ENCODE measurements at regions not wholly inside any gene's neighbourhood (a gene's known extent, or its start where the extent isn't known, plus 50 kb on each side); places are given as distances from the start of the nearest gene placed in this dataset.

- DNase-seq (ENCODE audit: low read depth, low spot score) (no peak), ATAC-seq (no peak)
- no peaks in the 10 kb centered on the region for H3K9me3 ChIP-seq (ENCODE audit: control insufficient read depth, insufficient read depth, low read depth, low read length)
- no peaks in the 10 kb centered on the region for H3K27me3 ChIP-seq (ENCODE audit: control insufficient read depth, insufficient read depth, low read length)
- H3K36me3 ChIP-seq (ENCODE audit: control insufficient read depth, insufficient read depth, low read length), result no peaks in the 10 kb centered on the region
- H3K27ac ChIP-seq (ENCODE audit: low read length), result no peak overlapping the region
- no peak overlapping the region for H3K4me3 ChIP-seq (ENCODE audit: low read depth in 2 of 2, low read length in 2 of 2)
- BruUV-seq (replicated peaks), result no TSS peak
- intact Hi-C loops (cut with micrococcal nuclease; ENCODE audit: unreplicated experiment) (no loop called here), in situ Hi-C loops (cut with HindIII; ENCODE audit: low pct_unique_long_range_greater_than_20kb, low sequenced_read_pairs) (no loop called here)
- no peak for TF ChIP-seq SIN3A (IDR thresholded peaks at IDR 0.05; ENCODE audit: borderline replicate concordance, insufficient read depth, low read depth, low read length)
- TF ChIP-seq CTCF (IDR thresholded peaks at IDR 0.05), result no peak
- no peak for TF ChIP-seq REST (IDR thresholded peaks at IDR 0.05; ENCODE audit: insufficient read depth in 1 of 2, low read depth in 2 of 2, low read length in 1 of 2)
- no peak for TF ChIP-seq POLR2AphosphoS5 (IDR thresholded peaks at IDR 0.05; ENCODE audit: low read depth, low read length)
- TF ChIP-seq TCF7L2 (IDR thresholded peaks at IDR 0.05; ENCODE audit: low read depth, low read length), result no peak
- no peaks in the 10 kb centered on the region for H3K4me1 ChIP-seq (ENCODE audit: control insufficient read depth, insufficient read depth, low read length)
- CTCF ChIA-PET, result no interaction called here
- POLR2A ChIA-PET, result no interaction called here
These were observed 333.8 kb upstream of the RBMS3 start for GRCh38 chr3:28947061-28947460.

- no peaks in the 10 kb centered on the region for H3K9me3 ChIP-seq (ENCODE audit: control insufficient read depth, insufficient read depth, low read depth, low read length)
- BruUV-seq (replicated peaks), result no TSS peak
- no peaks in the 10 kb centered on the region for H3K36me3 ChIP-seq (ENCODE audit: control insufficient read depth, insufficient read depth, low read length)
- H3K4me1 ChIP-seq (ENCODE audit: control insufficient read depth, insufficient read depth, low read length), result no peaks in the 10 kb centered on the region
- CTCF ChIA-PET, result no interaction called here
- TF ChIP-seq POLR2AphosphoS5 (IDR thresholded peaks at IDR 0.05; ENCODE audit: low read depth, low read length) (no peak), CTCF (IDR thresholded peaks at IDR 0.05) (no peak), TCF7L2 (IDR thresholded peaks at IDR 0.05; ENCODE audit: low read depth, low read length) (no peak), REST (IDR thresholded peaks at IDR 0.05; ENCODE audit: insufficient read depth in 1 of 2, low read depth in 2 of 2, low read length in 1 of 2) (no peak), SIN3A (IDR thresholded peaks at IDR 0.05; ENCODE audit: borderline replicate concordance, insufficient read depth, low read depth, low read length) (no peak)
- POLR2A ChIA-PET, result no interaction called here
- ATAC-seq (no peak), DNase-seq (ENCODE audit: low read depth, low spot score) (no peak)
- in situ Hi-C loops (cut with HindIII; ENCODE audit: low pct_unique_long_range_greater_than_20kb, low sequenced_read_pairs), result no loop called here
- intact Hi-C loops (cut with micrococcal nuclease; ENCODE audit: unreplicated experiment), result no loop called here
- no peak overlapping the region for H3K27ac ChIP-seq (ENCODE audit: low read length)
- H3K27me3 ChIP-seq (ENCODE audit: control insufficient read depth, insufficient read depth, low read length), result no peaks in the 10 kb centered on the region
- H3K4me3 ChIP-seq (ENCODE audit: low read depth in 2 of 2, low read length in 2 of 2), result no peak overlapping the region
These were observed 333.1 kb upstream of the RBMS3 start for GRCh38 chr3:28947751-28948150.
